NT2/D1 (cell line): ENCODE measurements at regions not wholly inside any gene's neighbourhood (a gene's known extent, or its start where the extent isn't known, plus 50 kb on each side); places are given as distances from the start of the nearest gene placed in this dataset.

ENCODE experiments used
- DNase-seq: peaks from one replicate; pipeline ENCODE4 v3.0.0-alpha.2; 2011; ENCODE audit warnings: low read depth, low spot score
- H3K27me3 ChIP-seq: 2 replicates; pipeline ENCODE4 v1.6.0; 2011; ENCODE audit warnings: mild to moderate bottlenecking; ENCODE audit not compliant: insufficient read length, insufficient read depth
- H3K36me3 ChIP-seq: 2 replicates; pipeline ENCODE4 v1.6.1; 2011; ENCODE audit warnings: mild to moderate bottlenecking, low read length, mixed read lengths; ENCODE audit not compliant: insufficient read depth, insufficient read length
- H3K4me1 ChIP-seq: 2 replicates; pipeline ENCODE4 v1.5.1; 2011; ENCODE audit not compliant: insufficient read depth, insufficient read length
- H3K4me3 ChIP-seq: 2 replicates; pipeline ENCODE4 v1.5.1; 2011; ENCODE audit warnings: low read depth; ENCODE audit not compliant: insufficient read length
- H3K9ac ChIP-seq: 2 replicates; pipeline ENCODE4 v1.6.0; 2011; ENCODE audit warnings: low read depth; ENCODE audit not compliant: insufficient read length
- H3K9me3 ChIP-seq: 2 replicates; pipeline ENCODE4 v1.5.1; 2011; ENCODE audit warnings: mild to moderate bottlenecking, low read length; ENCODE audit not compliant: insufficient read depth
- SUZ12 ChIP-seq: IDR thresholded peaks from 2 replicates; pipeline ENCODE4 v1.6.1; 2011; ENCODE audit not compliant: insufficient read length, insufficient read depth; ENCODE audit errors: extremely low read depth
- YY1 ChIP-seq: IDR thresholded peaks from 2 replicates; pipeline ENCODE4 v1.6.1; 2011; ENCODE audit not compliant: insufficient read length, insufficient read depth
- ZNF274 ChIP-seq: IDR thresholded peaks from 2 replicates; pipeline ENCODE4 v1.6.1; 2011; ENCODE audit warnings: mild to moderate bottlenecking, low read depth, low read length

- Histone ChIP-seq H3K27me3 (no peaks in the 10 kb centered on the region), H3K9ac (no peak overlapping the region), H3K9me3 (no peaks in the 10 kb centered on the region), H3K36me3 (no peaks in the 10 kb centered on the region), H3K4me3 (no peak overlapping the region), H3K4me1 (no peaks in the 10 kb centered on the region)
- no peak for DNase-seq
- TF ChIP-seq SUZ12 (no peak), YY1 (no peak), ZNF274 (no peak)
Measured at GRCh38 chr5:152083231-152083630, 158.6 kb upstream of the GLRA1 start.

- H3K27me3 ChIP-seq: no peaks in the 10 kb centered on the region
- DNase-seq: no peak
- H3K9me3 ChIP-seq: no peaks in the 10 kb centered on the region
- H3K4me3 ChIP-seq: no peak overlapping the region
- H3K36me3 ChIP-seq: no peaks in the 10 kb centered on the region
- TF ChIP-seq YY1 (no peak), ZNF274 (no peak), SUZ12 (no peak)
- no peak overlapping the region for H3K9ac ChIP-seq
- H3K4me1 ChIP-seq: no peaks in the 10 kb centered on the region
Measured at GRCh38 chr5:152072091-152072490, 147.4 kb upstream of the GLRA1 start.

- Histone ChIP-seq H3K27me3 (no peaks in the 10 kb centered on the region), H3K9me3 (no peaks in the 10 kb centered on the region), H3K9ac (no peak overlapping the region), H3K36me3 (no peaks in the 10 kb centered on the region), H3K4me1 (no peaks in the 10 kb centered on the region), H3K4me3 (no peak overlapping the region)
- no peak for TF ChIP-seq YY1
- no peak for TF ChIP-seq ZNF274
- TF ChIP-seq SUZ12: no peak
- DNase-seq: no peak
Measured at GRCh38 chr5:152070591-152070990, 145.9 kb upstream of the GLRA1 start.

GRCh38 chr5:152066784-152067183 is 142.1 kb upstream of the GLRA1 start:
- TF ChIP-seq SUZ12: no peak
- no peak for TF ChIP-seq ZNF274
- no peak for TF ChIP-seq YY1
- H3K36me3 ChIP-seq: no peaks in the 10 kb centered on the region
- H3K4me1 ChIP-seq: no peaks in the 10 kb centered on the region
- no peak overlapping the region for H3K4me3 ChIP-seq
- peak; percentile 15 for DNase-seq
- no peaks in the 10 kb centered on the region for H3K27me3 ChIP-seq
- no peak overlapping the region for H3K9ac ChIP-seq
- H3K9me3 ChIP-seq: no peaks in the 10 kb centered on the region

GRCh38 chr5:152063004-152063403 is 138.4 kb upstream of the GLRA1 start:
- Histone ChIP-seq H3K9ac (no peak overlapping the region), H3K4me3 (no peak overlapping the region), H3K27me3 (no peaks in the 10 kb centered on the region), H3K9me3 (no peaks in the 10 kb centered on the region), H3K36me3 (no peaks in the 10 kb centered on the region), H3K4me1 (no peaks in the 10 kb centered on the region)
- TF ChIP-seq YY1 (no peak), SUZ12 (no peak), ZNF274 (no peak)
- no peak for DNase-seq

GRCh38 chr5:152061095-152061494 is 136.4 kb upstream of the GLRA1 start:
- Histone ChIP-seq H3K27me3 (no peaks in the 10 kb centered on the region), H3K4me3 (no peak overlapping the region), H3K9ac (no peak overlapping the region), H3K4me1 (no peaks in the 10 kb centered on the region), H3K9me3 (no peaks in the 10 kb centered on the region), H3K36me3 (no peaks in the 10 kb centered on the region)
- DNase-seq: no peak
- no peak for TF ChIP-seq YY1
- TF ChIP-seq ZNF274: no peak
- no peak for TF ChIP-seq SUZ12

- Histone ChIP-seq H3K4me1 (no peaks in the 10 kb centered on the region), H3K4me3 (no peak overlapping the region), H3K27me3 (no peaks in the 10 kb centered on the region), H3K36me3 (no peaks in the 10 kb centered on the region), H3K9ac (no peak overlapping the region), H3K9me3 (no peaks in the 10 kb centered on the region)
- no peak for DNase-seq
- TF ChIP-seq ZNF274: no peak
- no peak for TF ChIP-seq YY1
- TF ChIP-seq SUZ12: no peak
Measured at GRCh38 chr5:152058267-152058666, 133.6 kb upstream of the GLRA1 start.

GRCh38 chr5:152056931-152057330 is 132.3 kb upstream of the GLRA1 start:
- H3K4me3 ChIP-seq: no peak overlapping the region
- H3K9ac ChIP-seq: no peak overlapping the region
- no peaks in the 10 kb centered on the region for H3K36me3 ChIP-seq
- peaks cover 6% of the 10 kb centered on the region for H3K4me1 ChIP-seq
- H3K9me3 ChIP-seq: no peaks in the 10 kb centered on the region
- TF ChIP-seq ZNF274 (no peak), SUZ12 (no peak), YY1 (no peak)
- H3K27me3 ChIP-seq: no peaks in the 10 kb centered on the region
- no peak for DNase-seq
